ENCODE measurements at regions not wholly inside any gene's neighbourhood (a gene's known extent, or its start where the extent isn't known, plus 50 kb on each side); places are given as distances from the start of the nearest gene placed in this dataset.

DNA sequence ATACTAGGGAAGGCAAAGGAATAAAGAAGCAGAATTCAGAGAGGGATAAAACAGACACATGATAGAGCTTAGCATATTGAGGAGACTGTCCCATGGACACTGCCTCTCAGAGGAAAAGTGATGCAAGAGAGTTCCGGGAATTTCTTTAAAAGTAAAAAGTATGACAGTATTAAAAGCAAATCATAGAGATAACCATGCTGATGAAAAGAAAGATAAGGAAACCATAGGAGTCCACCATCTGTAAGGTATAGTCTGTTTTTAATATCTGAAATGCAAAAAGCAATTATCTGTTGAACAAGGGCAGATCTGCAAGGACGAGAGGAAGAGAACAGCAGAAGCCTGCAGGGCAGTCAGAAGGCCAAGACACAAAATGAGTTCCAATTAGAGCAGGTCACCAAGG lies 495.9 kb upstream of the GOLIM4 start:
- TF ChIP-seq, protein P1, sequence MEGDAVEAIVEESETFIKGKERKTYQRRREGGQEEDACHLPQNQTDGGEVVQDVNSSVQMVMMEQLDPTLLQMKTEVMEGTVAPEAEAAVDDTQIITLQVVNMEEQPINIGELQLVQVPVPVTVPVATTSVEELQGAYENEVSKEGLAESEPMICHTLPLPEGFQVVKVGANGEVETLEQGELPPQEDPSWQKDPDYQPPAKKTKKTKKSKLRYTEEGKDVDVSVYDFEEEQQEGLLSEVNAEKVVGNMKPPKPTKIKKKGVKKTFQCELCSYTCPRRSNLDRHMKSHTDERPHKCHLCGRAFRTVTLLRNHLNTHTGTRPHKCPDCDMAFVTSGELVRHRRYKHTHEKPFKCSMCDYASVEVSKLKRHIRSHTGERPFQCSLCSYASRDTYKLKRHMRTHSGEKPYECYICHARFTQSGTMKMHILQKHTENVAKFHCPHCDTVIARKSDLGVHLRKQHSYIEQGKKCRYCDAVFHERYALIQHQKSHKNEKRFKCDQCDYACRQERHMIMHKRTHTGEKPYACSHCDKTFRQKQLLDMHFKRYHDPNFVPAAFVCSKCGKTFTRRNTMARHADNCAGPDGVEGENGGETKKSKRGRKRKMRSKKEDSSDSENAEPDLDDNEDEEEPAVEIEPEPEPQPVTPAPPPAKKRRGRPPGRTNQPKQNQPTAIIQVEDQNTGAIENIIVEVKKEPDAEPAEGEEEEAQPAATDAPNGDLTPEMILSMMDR (IDR thresholded peaks at IDR 0.05; ENCODE audit: borderline replicate concordance), result no peak
- H3K4me3 ChIP-seq, result no peak overlapping the region
- peaks cover 46% of the 10 kb centered on the region for H3K27me3 ChIP-seq (ENCODE audit: low read depth)
- H3K36me3 ChIP-seq, result no peaks in the 10 kb centered on the region
- intact Hi-C loops (cut with micrococcal nuclease), result no loop called here
- no peak overlapping the region for H3K27ac ChIP-seq (replicated peaks)
- DNase-seq, result no peak
- H3K4me1 ChIP-seq, result no peaks in the 10 kb centered on the region
- no peaks in the 10 kb centered on the region for H3K9me3 ChIP-seq (replicated peaks)

- H3K27ac ChIP-seq (replicated peaks), result no peak overlapping the region
- peaks cover 46% of the 10 kb centered on the region for H3K27me3 ChIP-seq (ENCODE audit: low read depth)
- no peaks in the 10 kb centered on the region for H3K4me1 ChIP-seq
- no peaks in the 10 kb centered on the region for H3K9me3 ChIP-seq (replicated peaks)
- intact Hi-C loops (cut with micrococcal nuclease), result no loop called here
- no peak for DNase-seq
- TF ChIP-seq, protein P1 (IDR thresholded peaks at IDR 0.05; ENCODE audit: borderline replicate concordance), result no peak
- no peak overlapping the region for H3K4me3 ChIP-seq
- no peaks in the 10 kb centered on the region for H3K36me3 ChIP-seq
Observed at GRCh38 chr3:168589376-168589775, 493.7 kb upstream of the GOLIM4 start.

DNA sequence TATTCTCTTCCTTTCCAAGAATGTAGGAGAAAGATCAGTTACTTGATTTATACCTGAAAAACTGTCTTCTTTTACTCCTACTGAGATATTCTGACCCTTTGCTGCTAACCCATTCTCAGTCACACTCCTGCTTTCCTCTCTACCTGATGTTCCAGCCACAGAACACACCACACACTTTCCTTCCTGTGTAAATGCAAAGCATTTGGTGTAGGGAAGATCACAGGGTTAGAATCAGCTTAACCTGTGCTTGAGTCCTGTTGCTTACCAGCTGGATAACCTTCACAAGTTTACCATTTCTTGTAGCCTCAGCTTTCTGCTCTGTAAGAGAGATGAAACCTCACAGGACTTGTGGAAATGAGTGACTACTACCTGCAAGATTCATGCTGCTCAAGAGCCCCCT lies 489.8 kb upstream of the GOLIM4 start:
- no peaks in the 10 kb centered on the region for H3K36me3 ChIP-seq
- TF ChIP-seq, protein P1 (IDR thresholded peaks at IDR 0.05; ENCODE audit: borderline replicate concordance), result no peak
- intact Hi-C loops (cut with micrococcal nuclease), result no loop called here
- H3K27me3 ChIP-seq (ENCODE audit: low read depth), result peaks cover 22% of the 10 kb centered on the region
- no peaks in the 10 kb centered on the region for H3K9me3 ChIP-seq (replicated peaks)
- no peaks in the 10 kb centered on the region for H3K4me1 ChIP-seq
- H3K4me3 ChIP-seq, result no peak overlapping the region
- H3K27ac ChIP-seq (replicated peaks), result no peak overlapping the region
- no peak for DNase-seq

GRCh38 chr3:168583977-168584376 lies 488.3 kb upstream of the GOLIM4 start:
- H3K9me3 ChIP-seq (replicated peaks), result no peaks in the 10 kb centered on the region
- H3K36me3 ChIP-seq, result no peaks in the 10 kb centered on the region
- TF ChIP-seq, protein P1 (IDR thresholded peaks at IDR 0.05; ENCODE audit: borderline replicate concordance), result no peak
- DNase-seq, result no peak
- H3K27me3 ChIP-seq (ENCODE audit: low read depth), result peaks cover 12% of the 10 kb centered on the region
- H3K27ac ChIP-seq (replicated peaks), result no peak overlapping the region
- H3K4me1 ChIP-seq, result no peaks in the 10 kb centered on the region
- intact Hi-C loops (cut with micrococcal nuclease), result no loop called here
- H3K4me3 ChIP-seq, result no peak overlapping the region

DNA sequence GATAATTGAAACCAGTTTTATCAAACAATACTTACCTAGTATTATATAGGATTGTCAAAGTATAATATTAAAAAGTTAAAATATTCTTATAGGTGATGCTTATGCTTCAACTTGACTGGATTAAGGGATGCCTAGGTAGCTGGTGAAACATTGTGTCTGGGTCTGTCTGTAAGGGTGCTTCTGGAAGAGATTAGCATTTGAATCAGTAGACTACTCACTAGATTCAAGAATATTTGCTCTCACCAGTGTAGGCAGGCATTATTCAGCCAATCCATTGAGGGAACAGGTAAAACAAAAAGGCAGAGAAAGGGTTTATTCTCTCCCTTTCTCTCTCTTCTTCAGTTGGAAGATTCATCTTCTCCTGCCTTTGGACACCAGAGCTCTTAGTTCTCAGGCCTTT lies 486.8 kb upstream of the GOLIM4 start:
- intact Hi-C loops (cut with micrococcal nuclease), result no loop called here
- H3K36me3 ChIP-seq, result no peaks in the 10 kb centered on the region
- H3K4me1 ChIP-seq, result no peaks in the 10 kb centered on the region
- H3K4me3 ChIP-seq, result no peak overlapping the region
- no peak for DNase-seq
- no peaks in the 10 kb centered on the region for H3K9me3 ChIP-seq (replicated peaks)
- no peak overlapping the region for H3K27ac ChIP-seq (replicated peaks)
- TF ChIP-seq, protein P1 (IDR thresholded peaks at IDR 0.05; ENCODE audit: borderline replicate concordance), result no peak
- H3K27me3 ChIP-seq (ENCODE audit: low read depth), result peaks cover under 1% of the 10 kb centered on the region

- DNase-seq, result no peak
- H3K4me3 ChIP-seq, result no peak overlapping the region
- no peaks in the 10 kb centered on the region for H3K36me3 ChIP-seq
- no peak overlapping the region for H3K27ac ChIP-seq (replicated peaks)
- H3K27me3 ChIP-seq (ENCODE audit: low read depth), result no peaks in the 10 kb centered on the region
- TF ChIP-seq, protein P1 (IDR thresholded peaks at IDR 0.05; ENCODE audit: borderline replicate concordance), result no peak
- H3K4me1 ChIP-seq, result no peaks in the 10 kb centered on the region
- intact Hi-C loops (cut with micrococcal nuclease), result no loop called here
- H3K9me3 ChIP-seq (replicated peaks), result no peaks in the 10 kb centered on the region
Observed at GRCh38 chr3:168581771-168582225, 486.1 kb upstream of the GOLIM4 start.
